CD14-positive monocyte (primary cell): ENCODE measurements at regions not wholly inside any gene's neighbourhood (a gene's known extent, or its start where the extent isn't known, plus 50 kb on each side); places are given as distances from the start of the nearest gene placed in this dataset.

Source experiments
- DNase-seq, 3 donors: peaks; one replicate each; pipeline ENCODE4 v3.0.0-alpha.2; 2011 to 2022
- H2AFZ ChIP-seq: 2 replicates; pipeline ENCODE4 v1.6.0; 2012; ENCODE audit warnings: mild to moderate bottlenecking, low read depth, low read length, inconsistent platforms; ENCODE audit not compliant: insufficient read depth, poor library complexity, severe bottlenecking
- H3K27ac ChIP-seq, 2 donors: 1 replicate in 1 of 2; 2 replicates in 1 of 2; pipeline ENCODE4 v1.5.1; 2012 to 2013; ENCODE audit warnings: low read length in 2 of 2, control low read depth in 1 of 2, inconsistent platforms in 1 of 2, low read depth in 1 of 2, mild to moderate bottlenecking in 1 of 2
- H3K27me3 ChIP-seq, 2 donors: one replicate each; pipeline versions ENCODE4 v1.6.0 to v1.6.1; 2011 to 2013; ENCODE audit warnings: low read length in 2 of 2; ENCODE audit not compliant: control insufficient read depth in 2 of 2, insufficient read depth in 2 of 2
- H3K36me3 ChIP-seq, 2 donors: replicated peaks in 1 of 2; 1 replicate in 1 of 2; 2 replicates in 1 of 2; pipeline versions ENCODE4 v1.5.1 to v1.6.1; 2012 to 2013; ENCODE audit warnings: low read length in 2 of 2, control low read depth in 1 of 2, inconsistent platforms in 1 of 2, mild to moderate bottlenecking in 1 of 2; ENCODE audit not compliant: insufficient read depth in 2 of 2, control insufficient read depth in 1 of 2
- H3K4me1 ChIP-seq, 2 donors: 1 replicate in 1 of 2; 2 replicates in 1 of 2; pipeline versions ENCODE4 v1.5.1 to v1.6.1; 2012 to 2013; ENCODE audit warnings: low read length in 2 of 2, control low read depth in 1 of 2, inconsistent platforms in 1 of 2, mild to moderate bottlenecking in 1 of 2, moderate library complexity in 1 of 2; ENCODE audit not compliant: insufficient read depth in 2 of 2, control insufficient read depth in 1 of 2
- H3K4me2 ChIP-seq: replicated peaks from 2 replicates; pipeline ENCODE3; 2012; ENCODE audit warnings: low read length, moderate library complexity, mild to moderate bottlenecking; ENCODE audit not compliant: poor library complexity, severe bottlenecking; ENCODE audit errors: extremely low read depth
- H3K4me3 ChIP-seq, 3 experiments: fragments of 200-600 bp in 1 of 3; sonication (generic) in 1 of 3; replicated peaks in 1 of 3; 1 replicate in 2 of 3; 2 replicates in 1 of 3; pipeline ENCODE4 v1.5.1; 2011 to 2013; ENCODE audit warnings: low read length in 3 of 3, mild to moderate bottlenecking in 3 of 3, control low read depth in 2 of 3, low read depth in 2 of 3, inconsistent platforms in 1 of 3, moderate library complexity in 1 of 3
- H3K79me2 ChIP-seq: 2 replicates; pipeline ENCODE4 v1.6.0; 2012; ENCODE audit warnings: mild to moderate bottlenecking, control low read depth, inconsistent platforms, low read length, moderate library complexity; ENCODE audit not compliant: insufficient read depth
- H3K9ac ChIP-seq: 2 replicates; pipeline ENCODE4 v1.6.0; 2017; ENCODE audit warnings: low read length, mild to moderate bottlenecking; ENCODE audit not compliant: insufficient read depth, poor library complexity, severe bottlenecking
- H3K9me3 ChIP-seq, 2 donors: replicated peaks in 1 of 2; 1 replicate in 1 of 2; 2 replicates in 1 of 2; pipeline versions ENCODE4 v1.5.1 to v1.6.1; 2012 to 2013; ENCODE audit warnings: low read length in 2 of 2, control low read depth in 1 of 2; ENCODE audit not compliant: control insufficient read depth in 1 of 2, insufficient read depth in 1 of 2
- H4K20me1 ChIP-seq: 2 replicates; pipeline ENCODE4 v1.6.0; 2012; ENCODE audit warnings: mild to moderate bottlenecking, low read length, control low read depth, moderate library complexity; ENCODE audit not compliant: insufficient read depth
- H3K27ac Mint-ChIP-seq, 7 donors: one replicate each; pipeline ENCODE4 v1.8.0; 2020; ENCODE audit warnings: mild to moderate bottlenecking in 7 of 7, mixed read lengths in 7 of 7, moderate library complexity in 6 of 7, inconsistent platforms in 2 of 7
- H3K27me3 Mint-ChIP-seq, 3 donors: one replicate each; pipeline ENCODE4 v1.8.0; 2021 to 2022; ENCODE audit warnings: low read depth in 3 of 3, mild to moderate bottlenecking in 3 of 3, mixed read lengths in 3 of 3, moderate library complexity in 3 of 3, inconsistent platforms in 1 of 3
- H3K36me3 Mint-ChIP-seq, 2 donors: one replicate each; pipeline ENCODE4 v1.8.0; 2020; ENCODE audit warnings: mixed read lengths in 2 of 2, inconsistent platforms in 1 of 2, mild to moderate bottlenecking in 1 of 2
- H3K4me1 Mint-ChIP-seq: one replicate; pipeline ENCODE4 v1.8.0; 2020; ENCODE audit warnings: mild to moderate bottlenecking, mixed read lengths
- H3K4me3 Mint-ChIP-seq, 2 donors: one replicate each; pipeline ENCODE4 v1.8.0; 2020; ENCODE audit warnings: mild to moderate bottlenecking in 2 of 2, mixed read lengths in 2 of 2, moderate library complexity in 1 of 2
- H3K9me3 Mint-ChIP-seq, 7 donors: one replicate each; pipeline ENCODE4 v1.8.0; 2020 to 2022; ENCODE audit warnings: mixed read lengths in 7 of 7, mild to moderate bottlenecking in 6 of 7, moderate library complexity in 6 of 7, inconsistent platforms in 2 of 7
- CTCF ChIP-seq: fragments of 200-600 bp; IDR thresholded peaks from one replicate; pipeline ENCODE4 v1.8.0; 2022; ENCODE audit warnings: antibody characterized with exemption, mild to moderate bottlenecking
- WGBS: methylation state at CpG from one replicate; pipeline ENCODE4 v1.1.5; 2013; ENCODE audit warnings: missing lambda C conversion rate; ENCODE audit not compliant: insufficient coverage; 5-methylcytosine and 5-hydroxymethylcytosine counted together
- intact Hi-C, 2 donors: fragments of 100-400 bp; cut with micrococcal nuclease; formaldehyde crosslinking; loops; one replicate each; pipeline versions ENCODE4 v1.15.0 to v1.15.1; 2023

GRCh38 chr5:66518753-66519152, 77.4 kb upstream of the MAST4 start:
- 90% methylated on average over 2 of the region's 4 CpGs for WGBS
- Histone ChIP-seq H3K4me3 (no peak overlapping the region), H3K27ac (no peak overlapping the region), H3K27me3 (no peaks in the 10 kb centered on the region), H3K36me3 (no peaks in the 10 kb centered on the region), H3K4me2 (no peak overlapping the region), H4K20me1 (no peaks in the 10 kb centered on the region), H3K9me3 (peaks cover 0 to 3% of the 10 kb centered on the region in 2 donors), H3K9ac (no peak overlapping the region), H3K79me2 (no peaks in the 10 kb centered on the region), H2AFZ (no peak overlapping the region), H3K4me1 (no peaks in the 10 kb centered on the region)
- intact Hi-C loops: no loop called here
- no peak for TF ChIP-seq CTCF
- no peaks in the 10 kb centered on the region for H3K4me1 Mint-ChIP-seq
- H3K4me3 Mint-ChIP-seq: no peak overlapping the region
- H3K9me3 Mint-ChIP-seq: peaks cover 5 to 14% (median 9%) of the 10 kb centered on the region in 7 donors
- no peak for DNase-seq
- peaks cover 0 to 4% (median 2%) of the 10 kb centered on the region in 3 donors for H3K27me3 Mint-ChIP-seq
- no peak overlapping the region for H3K27ac Mint-ChIP-seq
- no peaks in the 10 kb centered on the region for H3K36me3 Mint-ChIP-seq

GRCh38 chr5:66519626-66520025, 76.6 kb upstream of the MAST4 start:
- H3K36me3 Mint-ChIP-seq: no peaks in the 10 kb centered on the region
- intact Hi-C loops: no loop called here

More at GRCh38 chr5:66519626-66520025, 76.6 kb upstream of the MAST4 start:
- Histone ChIP-seq H3K9ac (no peak overlapping the region), H3K4me2 (no peak overlapping the region), H4K20me1 (no peaks in the 10 kb centered on the region), H3K27me3 (no peaks in the 10 kb centered on the region), H3K4me1 (no peaks in the 10 kb centered on the region), H2AFZ (no peak overlapping the region), H3K27ac (no peak overlapping the region), H3K4me3 (no peak overlapping the region), H3K79me2 (no peaks in the 10 kb centered on the region), H3K9me3 (peaks cover 0 to 3% of the 10 kb centered on the region in 2 donors), H3K36me3 (no peaks in the 10 kb centered on the region)
- Mint-ChIP-seq H3K27ac (no peak overlapping the region), H3K4me1 (no peaks in the 10 kb centered on the region), H3K4me3 (no peak overlapping the region), H3K27me3 (peaks cover 0 to 4% (median 2%) of the 10 kb centered on the region in 3 donors), H3K9me3 (peaks cover 5 to 14% (median 9%) of the 10 kb centered on the region in 7 donors)
- DNase-seq: no peak
- TF ChIP-seq CTCF: no peak
- no CpG with 5 or more reads among the region's 1 CpG for WGBS
